HL-60 (cell line): ENCODE measurements at regions not wholly inside any gene's neighbourhood (a gene's known extent, or its start where the extent isn't known, plus 50 kb on each side); places are given as distances from the start of the nearest gene placed in this dataset.

Experiments used
- CTCF ChIP-seq: IDR thresholded peaks from one replicate; pipeline ENCODE4 v1.5.1; 2011; ENCODE audit warnings: low read length, control low read depth, inconsistent platforms; ENCODE audit not compliant: insufficient read depth
- GABPA ChIP-seq: IDR thresholded peaks from 2 replicates; pipeline ENCODE4 v1.6.1; 2012; ENCODE audit warnings: low read depth
- POLR2AphosphoS5 ChIP-seq: IDR thresholded peaks from 2 replicates; pipeline ENCODE4 v1.6.1; 2012; ENCODE audit warnings: low read depth
- REST ChIP-seq: IDR thresholded peaks from 2 replicates; pipeline ENCODE4 v1.6.1; 2012; ENCODE audit warnings: low read depth; ENCODE audit not compliant: insufficient replicate concordance
- SPI1 ChIP-seq: IDR thresholded peaks from 2 replicates; pipeline ENCODE4 v1.6.1; 2012; ENCODE audit warnings: low read depth, mild to moderate bottlenecking, borderline replicate concordance

- TF ChIP-seq POLR2AphosphoS5 (no peak), CTCF (no peak), REST (no peak), SPI1 (no peak), GABPA (no peak)
Observed at GRCh38 chr13:104314926-104315535, 1248.8 kb upstream of the SLC10A2 start.
